ENCODE measurements at regions not wholly inside any gene's neighbourhood (a gene's known extent, or its start where the extent isn't known, plus 50 kb on each side); places are given as distances from the start of the nearest gene placed in this dataset.
"Not testable (repeated sequence)": the region's sequence is repeated elsewhere in the genome, so short reads cannot be mapped to it uniquely, and the experiment has no call there.

DNA sequence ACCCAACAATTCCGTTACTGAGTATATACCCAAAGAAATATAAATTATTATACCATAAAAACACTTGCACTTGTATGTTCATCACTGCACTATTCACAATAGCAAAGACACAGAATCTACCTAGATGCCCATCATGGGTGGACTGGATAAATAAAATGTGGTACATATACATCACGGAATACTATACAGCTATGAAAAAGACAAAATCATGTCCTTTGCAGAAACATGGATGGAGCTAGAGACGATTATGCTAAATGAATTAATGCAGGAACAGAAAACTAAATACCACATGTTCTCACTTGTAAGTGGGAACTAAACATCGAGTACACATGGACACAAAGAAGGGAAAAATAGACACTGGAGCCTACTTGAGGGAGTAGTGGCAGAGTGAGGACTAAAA, 185.3 kb downstream of the PYDC2 start:
- DNase-seq (ENCODE audit: low read depth): no peak

DNA sequence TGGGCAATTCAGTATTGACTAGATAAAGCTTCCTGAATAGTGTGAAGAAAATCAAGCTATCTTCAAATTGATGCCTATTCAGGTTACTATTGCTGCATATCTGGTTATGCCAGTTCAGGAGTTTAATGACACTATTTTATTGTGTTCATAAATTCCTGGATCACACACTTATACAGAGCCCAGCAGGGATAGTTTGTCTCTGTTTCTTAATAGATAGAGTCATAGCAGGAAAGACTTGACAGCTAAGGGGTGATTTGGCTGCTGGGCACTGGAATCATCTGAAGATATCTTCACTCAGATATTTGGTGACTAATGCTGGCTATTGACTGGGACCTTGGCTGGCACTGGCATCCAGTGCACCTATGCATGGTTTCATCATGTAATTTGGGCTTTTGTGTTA, 187.8 kb downstream of the PYDC2 start:
- no peak for DNase-seq (ENCODE audit: low read depth)

DNA sequence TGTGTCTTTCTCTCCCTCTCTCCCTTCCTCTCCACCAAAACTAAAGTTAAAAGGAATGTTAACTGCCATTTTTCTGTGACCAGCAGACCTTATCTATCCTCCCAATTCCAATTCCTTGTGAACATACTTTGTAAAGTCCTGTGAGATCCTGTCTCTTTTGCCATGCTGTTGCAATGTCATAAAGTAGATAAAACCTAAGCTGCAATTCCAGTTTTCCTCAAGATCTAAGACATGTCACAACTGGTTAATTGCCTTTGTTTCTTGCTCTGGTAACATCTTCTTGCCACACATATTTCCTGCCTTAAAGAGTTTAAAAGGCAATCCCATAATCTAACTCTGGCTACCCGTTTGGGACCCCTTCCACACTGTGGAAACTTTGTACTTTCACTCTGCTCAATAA, 188.7 kb downstream of the PYDC2 start:
- DNase-seq (ENCODE audit: low read depth): no peak

DNA sequence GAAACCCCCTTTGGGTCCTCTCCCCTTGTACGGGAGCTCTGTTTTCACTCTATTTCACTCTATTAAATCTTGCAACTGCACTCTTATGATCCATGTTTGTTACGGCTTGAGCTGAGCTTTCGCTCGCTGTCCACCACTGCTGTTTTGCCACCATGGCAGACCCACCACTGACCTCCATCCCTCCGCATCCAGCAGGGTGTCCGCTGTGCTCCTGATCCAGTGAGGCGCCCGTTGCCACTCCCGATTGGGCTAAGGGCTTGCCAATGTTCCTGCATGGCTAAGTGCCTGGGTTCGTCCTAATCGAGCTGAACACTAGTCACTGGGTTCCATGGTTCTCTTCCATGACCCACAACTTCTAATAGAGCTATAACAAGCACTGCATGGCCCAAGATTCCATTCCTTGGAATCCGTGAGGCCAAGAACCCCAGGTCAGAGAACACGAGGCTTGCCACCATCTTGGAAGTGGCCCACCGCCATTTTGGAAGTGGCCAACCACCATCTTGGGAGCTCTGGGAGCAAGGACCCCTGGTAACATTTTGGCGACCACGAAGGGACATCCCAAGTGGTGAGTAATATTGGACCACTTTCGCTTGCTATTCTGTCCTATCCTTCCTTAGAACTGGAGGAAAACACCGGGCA, 197.9 kb downstream of the PYDC2 start:
- peak; percentile 37 for DNase-seq (ENCODE audit: low read depth)

DNA sequence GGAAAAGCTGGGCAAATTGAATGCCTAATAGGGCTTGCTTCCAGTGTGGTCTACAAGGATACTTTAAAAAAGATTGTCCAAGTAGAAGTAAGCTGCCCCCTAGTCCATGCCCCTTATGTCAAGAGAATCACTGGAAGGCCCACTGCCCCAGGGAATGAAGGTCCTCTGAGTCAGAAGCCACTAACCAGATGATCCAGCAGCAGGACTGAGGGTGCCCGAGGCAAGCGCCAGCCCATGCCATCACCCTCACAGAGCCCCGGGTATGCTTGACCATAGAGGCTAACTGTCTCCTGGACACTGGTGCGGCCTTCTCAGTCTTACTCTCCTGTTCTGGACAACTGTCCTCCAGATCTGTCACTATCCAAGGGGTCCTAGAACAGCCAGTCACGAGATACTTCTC, 201.2 kb downstream of the PYDC2 start:
- DNase-seq (ENCODE audit: low read depth): not testable (repeated sequence)

DNA sequence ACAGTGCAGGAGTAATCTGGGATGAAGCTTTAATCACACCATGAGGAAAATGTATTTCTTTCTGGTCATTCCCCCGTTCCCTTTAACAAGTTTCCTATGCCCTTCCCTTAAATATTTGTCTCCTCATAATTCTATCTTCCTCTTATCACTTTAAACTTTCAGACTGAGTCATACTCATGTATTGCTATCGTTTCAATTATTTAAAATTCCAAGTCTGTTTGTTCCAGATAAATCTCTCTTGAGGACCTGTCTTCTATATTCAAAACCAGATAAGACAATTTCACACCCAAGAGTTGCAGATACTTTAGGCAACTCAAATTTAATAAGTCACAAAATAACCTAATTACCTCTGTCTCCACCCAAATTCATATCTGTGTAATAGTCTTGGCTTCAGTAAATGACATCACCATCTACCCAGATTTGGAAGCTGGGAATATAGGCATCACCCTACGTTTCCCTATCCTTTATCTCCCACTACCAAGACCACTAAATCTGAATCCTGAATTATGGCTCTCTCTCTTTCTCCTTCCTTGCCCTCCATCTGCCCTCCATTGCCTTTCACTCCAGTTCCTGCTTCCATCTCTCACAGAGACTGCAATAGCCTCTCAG, 220.1 kb downstream of the PYDC2 start:
- no peak for DNase-seq (ENCODE audit: low read depth)

DNA sequence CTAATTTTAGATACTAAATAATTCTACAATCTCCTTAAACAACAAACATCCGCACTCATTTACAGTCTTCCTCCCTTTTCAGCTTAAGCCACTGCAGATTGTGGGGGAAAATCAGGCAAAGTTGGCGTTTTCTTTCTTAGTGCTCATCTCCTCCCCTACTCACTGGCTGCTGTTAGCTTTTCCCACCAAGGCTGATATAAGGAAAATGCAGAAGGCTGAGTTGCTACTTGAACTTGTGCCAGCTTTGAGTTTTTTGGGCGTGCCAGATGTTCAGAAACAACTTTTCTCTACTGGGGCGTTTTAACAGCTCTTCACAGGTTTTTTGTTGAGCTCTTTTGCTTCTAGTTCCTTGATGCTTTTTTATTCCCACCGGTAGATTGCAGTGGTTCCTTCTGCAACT, 222.0 kb downstream of the PYDC2 start:
- DNase-seq (ENCODE audit: low read depth): peak; percentile 44

DNA sequence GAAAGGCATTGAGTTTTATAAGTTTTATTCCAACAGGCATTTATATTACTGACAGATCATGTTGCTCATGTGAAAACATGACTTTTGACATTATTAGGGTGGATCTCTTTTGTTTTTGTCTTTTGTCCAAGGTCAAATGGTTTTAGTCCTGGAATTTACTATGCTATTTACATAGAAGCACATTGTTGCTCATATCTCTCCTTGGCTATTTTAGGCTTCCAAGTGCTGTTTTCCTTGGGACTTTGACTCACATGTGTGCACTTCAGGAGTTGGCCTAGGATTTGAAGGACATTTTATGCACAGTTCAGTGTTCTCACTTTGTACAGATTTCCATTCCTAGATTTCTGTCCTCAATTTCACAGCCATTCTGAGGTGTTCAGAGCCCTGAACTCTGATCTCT, 225.7 kb downstream of the PYDC2 start:
- no peak for DNase-seq (ENCODE audit: low read depth)

DNA sequence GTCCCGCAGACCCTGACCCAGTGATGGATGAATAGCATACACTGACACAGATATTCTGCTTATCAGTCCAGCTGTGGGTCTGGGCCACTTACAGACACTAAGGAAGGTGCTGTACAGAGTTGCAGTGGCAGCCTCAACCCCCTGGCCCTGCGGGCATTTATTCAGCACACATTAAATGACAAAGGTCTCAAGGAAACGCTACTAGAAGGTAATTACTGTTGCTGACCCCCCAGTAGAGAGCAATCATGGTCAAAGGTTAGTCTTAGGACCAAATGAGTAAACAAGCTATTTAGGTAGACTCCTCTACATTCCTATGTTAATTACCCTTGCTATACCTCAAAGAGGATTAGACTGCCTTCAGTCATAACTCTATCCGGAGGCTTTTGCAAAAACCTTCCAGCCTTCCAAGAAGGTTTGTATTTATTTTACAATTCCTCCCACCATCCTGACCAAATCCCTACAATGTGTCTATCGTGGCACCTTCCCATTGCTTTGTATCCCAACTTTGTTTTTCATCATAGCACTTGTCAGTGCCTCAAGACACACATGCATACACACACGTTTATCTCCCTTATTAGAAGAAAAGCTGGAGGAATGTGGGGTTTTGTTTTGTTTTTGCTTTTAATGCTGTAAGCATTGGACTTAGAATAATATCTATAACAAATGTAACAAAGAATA, 227.9 kb downstream of the PYDC2 start:
- no peak for DNase-seq (ENCODE audit: low read depth)

DNA sequence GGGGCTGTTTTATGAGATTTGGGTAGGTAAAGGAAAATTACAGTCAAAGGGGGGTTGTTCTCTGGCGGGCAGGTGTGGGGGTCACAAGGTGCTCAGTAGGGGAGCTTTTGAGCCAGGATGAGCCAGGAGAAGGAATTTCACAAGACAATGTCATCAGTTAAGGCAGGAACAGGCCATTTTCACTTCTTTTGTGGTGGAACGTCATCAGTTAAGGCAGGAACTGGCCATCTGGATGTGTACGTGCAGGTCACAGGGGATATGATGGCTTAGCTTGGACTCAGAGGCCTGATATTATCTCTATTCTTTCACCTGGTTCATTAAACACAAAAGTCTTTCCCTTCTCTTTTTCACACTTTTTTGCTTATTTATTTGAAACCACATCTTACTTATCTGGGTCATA, 230.2 kb downstream of the PYDC2 start:
- not testable (repeated sequence) for DNase-seq (ENCODE audit: low read depth)

DNA sequence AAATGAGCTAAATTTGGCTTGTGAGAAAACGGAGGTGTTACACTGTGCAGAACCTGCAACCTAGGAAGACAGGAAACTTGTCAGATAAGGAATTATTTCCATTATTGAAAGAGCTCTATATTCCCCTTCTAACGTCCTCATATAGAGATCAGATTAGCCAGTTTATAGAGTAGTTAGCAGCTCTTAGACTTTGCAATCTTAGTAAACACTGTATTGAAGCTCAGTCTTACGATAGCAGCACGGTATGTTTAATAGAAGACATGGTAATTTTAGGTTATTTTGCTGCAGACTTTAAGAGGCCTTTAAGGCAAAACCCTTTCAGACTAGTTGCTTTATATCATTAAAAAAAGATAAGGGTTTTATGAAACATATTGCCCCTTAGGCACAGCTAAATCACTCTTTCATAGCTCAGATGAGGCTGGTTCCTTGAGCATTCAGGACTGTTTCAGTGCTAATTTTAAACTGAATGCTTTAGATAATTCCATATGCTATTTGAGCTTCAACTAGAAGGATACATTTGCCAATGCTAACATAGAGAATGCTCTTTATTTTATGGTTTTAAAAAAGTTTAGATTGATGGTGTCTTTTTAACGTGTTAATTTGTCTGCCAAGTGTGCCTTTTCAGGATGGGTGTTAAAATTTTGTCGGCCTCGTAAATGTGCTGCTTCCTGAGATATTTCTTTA, 234.3 kb downstream of the PYDC2 start:
- no peak for DNase-seq (ENCODE audit: low read depth)

DNA sequence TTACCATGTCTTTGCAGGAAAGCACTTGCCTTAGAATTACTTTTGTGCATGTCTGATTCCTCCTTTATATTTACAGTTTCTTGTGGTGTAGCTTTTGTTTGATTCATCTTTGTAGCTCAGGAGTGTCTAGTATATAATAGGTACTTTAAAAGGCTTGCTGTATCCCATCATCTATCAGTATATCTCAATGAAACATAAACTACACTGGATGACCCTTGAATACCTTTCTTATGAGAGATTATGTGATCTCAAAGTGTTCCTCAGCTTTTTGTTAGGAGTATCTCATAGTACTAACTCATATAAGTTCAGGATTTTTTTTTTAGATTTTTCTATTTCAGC, 234.8 kb downstream of the PYDC2 start:
- DNase-seq (ENCODE audit: low read depth): no peak

DNA sequence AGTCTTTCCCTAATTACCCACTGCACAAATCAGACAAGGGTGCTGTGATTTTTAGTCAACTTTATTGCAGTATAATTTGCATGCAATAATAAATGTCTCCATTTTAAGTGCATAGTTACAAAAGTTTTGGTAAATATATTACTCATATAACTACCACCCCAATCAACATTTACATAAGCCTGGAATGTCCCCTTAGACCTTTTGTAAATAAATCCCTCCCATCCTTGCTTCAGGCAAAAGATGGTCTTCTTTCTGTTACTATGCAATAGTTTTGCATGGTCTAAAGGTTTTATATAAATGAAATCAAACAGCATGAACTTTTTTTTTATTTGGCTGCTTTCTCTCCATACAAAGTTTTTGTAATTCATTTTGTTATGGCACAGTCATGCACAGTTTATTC, 235.4 kb downstream of the PYDC2 start:
- DNase-seq (ENCODE audit: low read depth): no peak

DNA sequence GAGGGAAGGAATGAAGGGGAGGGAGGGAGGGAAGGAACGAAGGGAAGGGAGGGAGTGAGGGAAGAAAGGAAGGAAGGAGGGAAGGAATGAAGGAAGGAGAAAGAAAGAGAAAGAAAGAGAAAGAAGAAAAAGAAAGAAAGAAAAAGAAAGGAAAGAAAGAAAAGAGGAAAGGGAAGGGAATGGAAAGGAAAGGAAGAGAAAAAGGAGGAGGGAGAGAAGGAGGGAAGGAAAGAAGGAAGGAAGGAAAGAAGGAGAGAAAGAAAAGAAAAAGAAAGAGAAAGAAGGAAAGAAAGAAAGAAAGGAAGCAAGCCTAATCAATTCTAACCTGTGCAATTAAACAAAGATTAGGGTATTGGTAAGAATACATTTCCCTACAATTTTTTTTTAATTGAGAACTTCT, 238.6 kb downstream of the PYDC2 start:
- DNase-seq (ENCODE audit: low read depth): no peak

DNA sequence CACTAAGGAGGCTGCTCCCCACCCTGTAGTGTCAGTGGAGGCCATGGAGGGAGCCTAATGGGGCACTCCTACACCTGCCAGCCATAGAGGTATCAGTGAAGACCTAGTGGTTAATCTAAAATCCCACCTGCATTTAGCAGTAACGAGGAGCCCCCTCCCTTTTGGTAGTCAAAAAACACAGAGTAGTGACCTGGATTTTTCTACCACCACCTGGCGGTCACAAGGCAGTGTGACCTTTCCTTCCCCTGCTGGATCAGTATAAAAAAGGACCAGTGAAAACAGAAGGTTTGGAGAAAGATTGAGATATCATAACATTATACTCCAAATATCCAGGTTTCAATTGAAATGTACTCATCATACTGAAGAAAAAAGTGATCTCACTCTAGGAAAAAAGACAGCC, 241.2 kb downstream of the PYDC2 start:
- DNase-seq (ENCODE audit: low read depth): no peak

DNA sequence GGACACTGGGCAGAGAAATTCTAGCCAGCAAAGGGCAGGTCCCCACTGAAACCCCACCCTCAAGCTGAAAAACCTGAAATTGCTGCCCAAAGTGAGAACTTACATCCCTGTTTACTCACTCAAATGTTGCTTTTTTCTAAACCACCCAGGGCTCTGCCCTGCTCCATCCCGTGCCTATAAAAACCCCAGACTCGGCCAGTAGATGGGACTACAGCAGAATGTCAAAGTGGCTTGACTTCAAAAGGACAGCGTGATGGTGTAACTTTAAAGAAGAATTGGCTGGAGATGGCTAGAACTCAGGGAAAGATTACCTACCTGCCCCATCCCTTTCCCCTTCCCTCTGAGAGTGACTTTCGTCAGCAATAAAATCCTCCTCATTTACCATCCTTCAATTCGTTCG, 246.9 kb downstream of the PYDC2 start:
- DNase-seq (ENCODE audit: low read depth): no peak

DNA sequence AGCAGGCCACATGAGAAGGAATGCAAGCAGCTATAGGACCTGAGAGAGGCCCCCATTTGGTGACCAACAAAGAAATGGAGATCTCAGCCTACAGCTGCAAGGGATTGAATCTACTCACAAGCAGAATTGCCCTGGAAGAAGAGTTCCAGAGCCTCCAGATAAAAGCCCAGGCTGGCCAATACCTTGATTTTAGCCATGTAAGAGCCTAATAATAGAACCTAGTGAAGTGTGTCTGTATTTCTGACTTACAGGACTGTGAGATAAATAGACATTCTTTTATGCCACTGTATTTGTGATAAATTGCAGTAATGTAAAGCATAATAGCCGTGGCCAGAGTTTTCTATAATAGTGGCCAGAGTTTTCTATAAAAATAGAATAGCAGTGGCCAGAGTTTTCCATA, 254.6 kb downstream of the PYDC2 start:
- DNase-seq (ENCODE audit: low read depth): no peak

DNA sequence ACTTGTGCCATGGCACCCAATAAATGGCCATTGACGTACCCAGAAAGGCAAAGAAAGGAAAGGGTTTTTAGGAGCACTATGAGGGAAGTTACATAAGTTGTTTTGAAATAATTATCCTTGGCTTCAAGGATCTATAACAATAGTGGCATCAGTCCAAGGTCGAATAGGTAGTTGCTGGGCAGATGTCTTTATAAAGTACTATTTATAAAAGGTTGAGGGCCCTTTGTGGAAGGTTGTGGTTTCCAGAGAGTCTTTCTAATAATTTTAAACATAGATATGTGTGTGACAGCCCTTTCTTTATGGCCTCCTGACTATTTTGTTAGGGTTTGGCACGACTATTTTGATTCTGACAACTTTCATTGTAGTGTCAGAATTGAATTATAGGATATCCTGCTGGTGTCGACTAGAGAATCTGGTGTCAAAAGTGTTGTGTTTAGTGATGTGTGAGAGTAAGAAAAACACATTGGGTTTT, 260.5 kb downstream of the PYDC2 start:
- DNase-seq (ENCODE audit: low read depth): no peak

DNA sequence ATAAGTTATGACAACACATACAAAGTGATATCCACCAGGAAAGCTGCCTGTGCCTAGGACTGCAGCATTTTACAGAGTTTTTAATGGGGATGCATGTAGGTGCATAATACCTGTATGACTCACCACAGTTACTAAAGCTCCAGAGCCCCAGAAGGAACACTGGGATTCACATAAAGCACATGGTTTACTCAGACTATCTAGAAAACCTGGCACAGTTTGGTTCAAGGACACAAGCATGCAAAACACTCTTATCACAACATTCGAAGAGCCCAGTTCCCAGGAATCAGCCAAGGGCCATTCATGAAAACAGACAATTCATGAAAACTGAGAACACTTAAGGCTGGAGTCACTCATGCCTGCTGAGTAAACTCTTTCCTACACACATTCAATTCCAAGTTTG, 261.0 kb downstream of the PYDC2 start:
- DNase-seq (ENCODE audit: low read depth): no peak

DNA sequence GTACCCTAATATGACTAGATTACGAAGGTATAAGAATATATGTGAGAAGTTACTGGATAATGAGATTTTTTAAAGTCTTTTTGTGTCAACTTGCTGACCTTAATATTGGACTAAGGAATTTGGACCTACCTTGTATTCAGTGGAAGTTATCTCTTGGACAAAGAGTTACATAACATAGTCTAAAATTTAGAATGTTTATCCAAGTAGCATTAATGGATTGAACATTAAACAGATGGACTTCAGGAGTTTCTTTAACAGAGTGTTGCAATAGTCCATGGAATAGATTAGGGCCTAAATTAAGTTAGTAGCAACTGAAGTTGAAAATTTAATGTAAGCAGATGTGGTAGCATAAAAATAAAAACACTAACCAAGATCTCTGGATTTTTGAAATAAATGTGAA, 266.4 kb downstream of the PYDC2 start:
- no peak for DNase-seq (ENCODE audit: low read depth)

DNA sequence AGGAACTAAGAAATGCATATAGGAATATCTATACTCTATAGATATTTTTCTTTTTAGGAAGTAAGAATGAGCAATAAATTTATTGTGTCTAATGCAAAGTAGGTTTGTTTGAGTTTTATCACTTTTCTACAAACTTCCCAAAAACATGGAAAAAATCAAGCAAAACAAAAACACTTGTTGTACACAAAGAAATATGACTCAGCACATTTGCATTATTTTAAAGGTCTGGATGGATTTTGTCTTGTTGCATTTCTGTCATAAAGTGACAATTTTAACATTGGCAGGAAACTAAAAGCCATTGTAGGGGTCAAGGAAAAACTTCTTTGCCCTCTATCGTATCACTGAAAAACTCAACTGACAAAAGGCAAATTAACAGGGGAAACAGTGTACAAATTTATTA, 267.2 kb downstream of the PYDC2 start:
- DNase-seq (ENCODE audit: low read depth): no peak

DNA sequence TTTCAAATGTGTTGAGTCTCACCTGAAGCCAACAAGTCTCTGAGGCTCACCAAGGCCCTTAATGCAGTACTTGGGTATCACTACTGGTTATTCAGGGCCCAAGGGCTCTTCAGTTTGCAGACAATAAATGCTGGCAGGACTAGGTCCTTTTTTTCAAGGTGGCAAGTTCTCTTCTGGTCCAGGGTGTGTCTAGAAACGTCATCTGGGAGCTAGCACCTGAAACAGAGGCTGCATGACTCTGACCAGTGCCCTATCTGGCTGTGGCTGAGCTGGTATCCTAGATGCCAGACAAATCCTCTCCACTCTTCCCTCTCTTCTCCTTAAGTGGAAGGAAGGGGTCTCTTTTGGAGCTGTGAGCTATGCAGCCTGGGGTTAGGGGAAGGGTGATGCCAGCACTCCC, 276.8 kb downstream of the PYDC2 start:
- DNase-seq (ENCODE audit: low read depth): no peak

DNA sequence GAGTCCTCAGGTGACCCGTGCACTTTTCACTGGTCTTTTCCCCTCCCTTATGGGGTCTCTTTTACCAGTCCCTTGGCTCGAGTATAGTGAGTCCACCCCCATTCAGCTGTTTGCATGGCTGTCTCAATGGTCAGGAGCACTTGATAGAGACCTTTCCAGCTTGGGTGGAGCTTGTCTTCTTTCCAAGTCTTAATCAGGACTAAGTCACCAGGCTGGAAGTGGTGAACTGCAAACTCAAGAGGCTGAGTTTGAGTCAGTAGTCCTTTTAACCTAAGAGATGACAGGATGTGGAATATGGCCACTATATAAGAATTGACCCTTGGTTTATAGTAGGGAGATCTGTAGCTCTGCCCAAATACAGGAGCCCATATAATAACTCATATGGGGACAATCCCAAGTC, 279.7 kb downstream of the PYDC2 start:
- DNase-seq (ENCODE audit: low read depth): peak; percentile 14
